Type B pancreatic cell (in vitro differentiated cells): ENCODE measurements at regions not wholly inside any gene's neighbourhood (a gene's known extent, or its start where the extent isn't known, plus 50 kb on each side); places are given as distances from the start of the nearest gene placed in this dataset.
A peak's percentile ranks its signal among the peaks of the same experiment; 100 is the strongest.

ENCODE experiments used
- DNase-seq: peaks from one replicate; pipeline ENCODE4 v3.0.0; 2021; ENCODE audit warnings: mixed read lengths; ENCODE audit not compliant: unreplicated experiment; ENCODE audit errors: extremely low spot score
- H3K27ac Mint-ChIP-seq: 2 replicates; pipeline ENCODE4 v1.8.0; 2021; ENCODE audit warnings: mild to moderate bottlenecking, mixed read lengths
- H3K27me3 Mint-ChIP-seq: 2 replicates; pipeline ENCODE4 v1.8.0; 2021; ENCODE audit warnings: mixed read lengths
- H3K36me3 Mint-ChIP-seq: 2 replicates; pipeline ENCODE4 v1.8.0; 2021; ENCODE audit warnings: mixed read lengths
- H3K4me1 Mint-ChIP-seq: one replicate; pipeline ENCODE4 v1.8.0; 2021; ENCODE audit warnings: mixed read lengths; ENCODE audit not compliant: unreplicated experiment
- H3K4me3 Mint-ChIP-seq: 2 replicates; pipeline ENCODE4 v1.8.0; 2021; ENCODE audit warnings: mild to moderate bottlenecking, mixed read lengths
- H3K9me3 Mint-ChIP-seq: 2 replicates; pipeline ENCODE4 v1.8.0; 2021; ENCODE audit warnings: mixed read lengths
- CTCF ChIP-seq: fragments of 200-600 bp; sonication (generic); conservative IDR thresholded peaks from 2 replicates; pipeline ENCODE4 v1.5.0; 2021; ENCODE audit warnings: antibody characterized with exemption, mild to moderate bottlenecking

DNA sequence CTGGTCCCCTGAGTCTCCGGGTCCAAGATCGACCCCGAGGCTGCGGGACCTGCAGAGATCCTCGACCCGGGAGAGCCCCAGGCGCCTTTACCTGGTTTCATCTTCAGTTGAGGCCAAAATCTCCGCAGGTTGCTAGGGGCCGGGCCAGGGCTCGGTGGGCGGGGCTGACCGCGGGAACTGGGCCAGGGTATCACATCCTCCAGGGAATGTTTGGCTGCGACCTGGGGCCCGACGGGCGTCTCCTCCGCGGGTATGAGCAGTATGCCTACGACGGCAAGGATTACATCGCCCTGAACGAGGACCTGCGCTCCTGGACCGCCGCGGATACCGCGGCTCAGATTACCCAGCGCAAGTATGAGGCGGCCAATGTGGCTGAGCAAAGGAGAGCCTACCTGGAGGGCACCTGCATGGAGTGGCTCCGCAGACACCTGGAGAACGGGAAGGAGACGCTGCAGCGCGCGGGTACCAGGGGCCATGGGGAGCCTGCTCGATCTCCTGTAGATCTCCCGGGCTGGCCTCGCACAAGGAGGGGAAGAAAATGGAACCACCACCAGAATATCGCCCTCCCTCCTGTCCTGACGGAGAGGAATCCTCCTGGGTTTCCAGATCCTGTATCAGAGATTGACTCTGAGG, 53.8 kb upstream of the POLR1H start:
- peaks cover 82% of the 10 kb centered on the region for H3K27me3 Mint-ChIP-seq
- H3K27ac Mint-ChIP-seq: no peak overlapping the region

DNA sequence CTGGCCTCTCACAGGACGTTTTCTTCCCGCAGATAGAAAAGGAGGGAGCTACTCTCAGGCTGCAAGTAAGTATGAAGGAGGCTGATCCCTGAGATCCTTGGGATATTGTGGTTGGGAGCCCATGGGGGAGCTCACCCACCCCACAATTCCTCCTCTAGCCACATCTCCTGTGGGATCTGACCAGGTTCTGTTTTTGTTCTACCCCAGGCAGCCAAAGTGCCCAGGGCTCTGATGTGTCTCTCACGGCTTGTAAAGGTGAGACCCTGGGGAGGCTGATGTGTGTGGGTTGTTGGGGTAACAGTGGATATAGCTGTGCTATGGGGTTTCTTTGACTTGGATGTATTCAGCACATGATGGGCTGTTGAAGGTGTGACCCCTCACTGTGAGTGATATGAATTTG, 52.0 kb upstream of the POLR1H start:
- TF ChIP-seq CTCF: no peak
- DNase-seq: no peak
- Mint-ChIP-seq H3K9me3 (no peaks in the 10 kb centered on the region), H3K27me3 (peaks cover 71% of the 10 kb centered on the region), H3K4me3 (no peak overlapping the region), H3K4me1 (peaks cover 6% of the 10 kb centered on the region), H3K36me3 (peaks cover 9% of the 10 kb centered on the region), H3K27ac (no peak overlapping the region)

More for the DNA sequence above, 53.8 kb upstream of the POLR1H start:
- Mint-ChIP-seq H3K4me3 (peak overlapping the region; percentile 62), H3K4me1 (peaks cover 6% of the 10 kb centered on the region), H3K9me3 (no peaks in the 10 kb centered on the region), H3K36me3 (peaks cover 9% of the 10 kb centered on the region)
- DNase-seq: no peak
- TF ChIP-seq CTCF: no peak
